ENCODE measurements at regions not wholly inside any gene's neighbourhood (a gene's known extent, or its start where the extent isn't known, plus 50 kb on each side); places are given as distances from the start of the nearest gene placed in this dataset.

DNA sequence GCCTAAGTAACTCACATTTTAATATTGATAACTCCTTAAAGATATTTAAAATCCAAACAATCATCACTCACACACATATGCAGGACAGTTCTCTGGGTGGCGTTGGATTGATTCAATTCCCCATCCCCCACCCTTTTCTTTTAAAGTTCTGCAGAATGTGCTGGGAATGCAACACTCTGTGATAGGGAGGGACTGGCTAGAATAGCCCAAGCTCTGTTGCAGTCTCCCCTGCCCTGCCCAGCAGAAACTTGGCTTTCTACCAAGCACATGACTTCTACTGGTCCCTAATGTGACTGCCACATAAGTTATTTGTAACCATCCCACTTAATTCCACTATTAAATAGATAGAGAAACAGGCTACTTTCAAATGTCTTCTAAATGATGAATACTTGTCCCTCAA, 55.2 kb downstream of the TWIST1 start:
- DNase-seq (ENCODE audit: low read depth): peak; percentile 30

DNA sequence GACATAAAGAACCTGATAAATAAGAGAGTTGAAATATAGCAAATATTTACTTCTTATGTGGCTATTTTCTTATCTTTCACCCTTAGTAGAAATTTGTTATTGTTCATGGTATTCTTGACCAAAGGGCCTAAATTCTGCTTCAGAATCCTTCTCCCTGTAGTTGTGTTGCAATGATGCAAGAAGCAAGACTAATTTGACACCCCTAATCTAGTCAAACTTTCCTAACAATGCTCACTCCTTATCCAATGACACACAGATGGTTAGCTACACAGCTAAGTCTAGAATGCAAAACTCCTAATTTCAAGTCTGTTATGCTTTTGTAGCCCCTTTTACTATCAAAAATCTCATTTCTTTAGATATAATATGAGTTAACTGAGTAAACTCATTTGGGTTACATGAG, 56.1 kb downstream of the TWIST1 start:
- peak; percentile 13 for DNase-seq (ENCODE audit: low read depth)

DNA sequence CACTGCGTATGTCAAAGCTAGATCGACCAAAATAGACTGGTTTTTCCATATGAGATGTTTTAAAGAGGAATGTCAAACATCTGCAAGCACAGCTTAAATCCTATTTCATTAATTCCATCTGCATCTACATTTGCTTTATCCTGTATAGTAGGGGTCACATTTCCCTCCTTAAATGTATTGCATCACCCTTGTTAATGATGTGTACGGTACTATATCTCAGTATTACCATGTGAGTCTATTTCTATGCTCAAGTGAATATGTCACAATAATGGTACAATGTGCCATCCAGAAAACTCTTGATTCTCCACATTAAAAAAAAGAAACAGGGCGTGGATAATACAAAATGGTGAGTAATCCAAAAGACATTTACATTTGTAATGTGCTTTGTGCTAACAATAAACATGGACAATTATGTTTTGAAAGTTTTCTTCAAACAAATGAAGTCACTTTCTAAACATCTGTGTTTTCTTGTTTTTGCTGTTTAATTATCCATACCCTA, 56.6 kb downstream of the TWIST1 start:
- peak; percentile 20 for DNase-seq (ENCODE audit: low read depth)

DNA sequence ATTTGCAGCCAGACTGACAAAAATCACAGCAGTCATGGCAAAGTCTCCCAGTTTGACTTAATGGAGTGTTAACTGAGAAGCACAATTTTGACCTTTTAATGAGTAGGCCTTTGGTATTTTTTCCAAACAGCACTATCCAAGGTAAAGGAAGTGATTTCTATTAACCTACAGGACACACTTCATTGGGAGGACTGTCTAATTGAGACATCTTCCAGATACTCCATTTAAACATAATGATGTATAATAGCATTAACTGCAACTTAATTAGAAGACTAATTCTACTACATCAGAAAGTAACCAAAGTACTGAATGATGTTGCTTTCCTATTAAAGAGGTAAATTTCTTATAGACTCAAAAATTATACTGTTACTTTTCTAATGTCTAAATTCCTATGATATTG, 61.1 kb downstream of the TWIST1 start:
- DNase-seq (ENCODE audit: low read depth): no peak
